Keratinocyte (primary cell): ENCODE measurements at regions not wholly inside any gene's neighbourhood (a gene's known extent, or its start where the extent isn't known, plus 50 kb on each side); places are given as distances from the start of the nearest gene placed in this dataset.

Source experiments
- DNase-seq: peaks from one replicate; pipeline ENCODE4 v3.0.0-alpha.2; 2011; ENCODE audit warnings: low read depth, missing footprints, low spot score
- FAIRE-seq: peaks from 2 replicates; lab custom pipeline; 2011; peaks lifted over from hg19 to GRCh38; lab: Jason Lieb, UNC
- H2AFZ ChIP-seq: 2 replicates; pipeline ENCODE4 v1.6.0; 2012; ENCODE audit warnings: low read length, control low read depth, inconsistent platforms; ENCODE audit not compliant: control insufficient read depth
- H3K27ac ChIP-seq: 2 replicates; pipeline ENCODE4 v1.5.1; 2011; ENCODE audit warnings: low read length; ENCODE audit not compliant: control insufficient read depth, insufficient read depth
- H3K27me3 ChIP-seq: 3 replicates; pipeline ENCODE4 v1.6.0; 2011; ENCODE audit warnings: low read length; ENCODE audit not compliant: control insufficient read depth, insufficient read depth; ENCODE audit errors: extremely low read depth
- H3K36me3 ChIP-seq, 2 experiments: 2 replicates in 1 of 2; 3 replicates in 1 of 2; pipeline ENCODE4 v1.5.1; 2011; ENCODE audit warnings: low read length in 2 of 2, mild to moderate bottlenecking in 1 of 2; ENCODE audit not compliant: control insufficient read depth in 2 of 2, insufficient read depth in 2 of 2; ENCODE audit errors: extremely low read depth in 1 of 2
- H3K4me1 ChIP-seq: 3 replicates; pipeline ENCODE4 v1.5.1; 2011; ENCODE audit warnings: low read length; ENCODE audit not compliant: control insufficient read depth, insufficient read depth; ENCODE audit errors: extremely low read depth
- H3K4me2 ChIP-seq: 3 replicates; pipeline ENCODE4 v1.6.0; 2011; ENCODE audit warnings: low read depth, low read length; ENCODE audit not compliant: control insufficient read depth, insufficient read depth; ENCODE audit errors: extremely low read depth
- H3K4me3 ChIP-seq, 3 experiments: fragments of 200-600 bp in 1 of 3; sonication (generic) in 1 of 3; 2 replicates in 2 of 3; 3 replicates in 1 of 3; pipeline ENCODE4 v1.5.1; 2011 to 2016; ENCODE audit warnings: low read length in 3 of 3, mild to moderate bottlenecking in 3 of 3, control low read depth in 2 of 3, inconsistent platforms in 1 of 3, low read depth in 1 of 3, mixed read lengths in 1 of 3, mixed run types in 1 of 3, moderate library complexity in 1 of 3; ENCODE audit not compliant: control insufficient read depth in 2 of 3, insufficient read depth in 2 of 3; ENCODE audit errors: extremely low read depth in 1 of 3
- H3K79me2 ChIP-seq: 2 replicates; pipeline ENCODE4 v1.6.0; 2012; ENCODE audit warnings: low read length; ENCODE audit not compliant: control insufficient read depth, insufficient read depth
- H3K9ac ChIP-seq: 3 replicates; pipeline ENCODE4 v1.6.0; 2011; ENCODE audit warnings: low read length; ENCODE audit not compliant: control insufficient read depth, insufficient read depth; ENCODE audit errors: extremely low read depth
- H3K9me1 ChIP-seq: 3 replicates; pipeline ENCODE4 v1.6.0; 2011; ENCODE audit warnings: low read length; ENCODE audit not compliant: control insufficient read depth, insufficient read depth; ENCODE audit errors: extremely low read depth
- H3K9me3 ChIP-seq: 2 replicates; pipeline ENCODE4 v1.5.1; 2012; ENCODE audit warnings: low read depth, low read length; ENCODE audit not compliant: control insufficient read depth
- H4K20me1 ChIP-seq: 3 replicates; pipeline ENCODE4 v1.6.0; 2011; ENCODE audit warnings: low read length; ENCODE audit not compliant: control insufficient read depth, insufficient read depth; ENCODE audit errors: extremely low read depth
- CTCF ChIP-seq, 3 experiments: IDR thresholded peaks in 1 of 3; conservative IDR thresholded peaks in 1 of 3; optimal IDR thresholded peaks in 1 of 3; 2 replicates in 2 of 3; 3 replicates in 1 of 3; pipeline versions ENCODE3 to v1.5.1; 2011; ENCODE audit warnings: low read length in 3 of 3, mild to moderate bottlenecking in 3 of 3, moderate library complexity in 2 of 3, control low read depth in 1 of 3, inconsistent platforms in 1 of 3; ENCODE audit not compliant: insufficient read depth in 2 of 3; ENCODE audit errors: extremely low read depth in 1 of 3
- EZH2 ChIP-seq: IDR thresholded peaks from one replicate; pipeline ENCODE4 v1.6.1; 2012; ENCODE audit warnings: inconsistent platforms, mild to moderate bottlenecking, low read length, moderate library complexity
- dilution Hi-C: fragments of 300-500 bp; cut with MboI; formaldehyde crosslinking; loops from one replicate; pipeline ENCODE4 v1.7.0; 2020; ENCODE audit warnings: low sequenced_read_pairs; ENCODE audit not compliant: extremely low pct_ligation_motif_present

GRCh38 chr18:68399721-68400120 is 315.2 kb downstream of the TMX3 start:
- Histone ChIP-seq H3K4me1 (peaks cover 9% of the 10 kb centered on the region), H3K79me2 (no peaks in the 10 kb centered on the region), H4K20me1 (no peaks in the 10 kb centered on the region), H2AFZ (no peak overlapping the region), H3K27me3 (no peaks in the 10 kb centered on the region), H3K36me3 (no peaks in the 10 kb centered on the region), H3K9ac (no peak overlapping the region), H3K4me3 (no peak overlapping the region), H3K4me2 (no peak overlapping the region), H3K9me3 (no peaks in the 10 kb centered on the region), H3K27ac (no peak overlapping the region), H3K9me1 (no peaks in the 10 kb centered on the region)
- FAIRE-seq (no peak), DNase-seq (no peak)
- dilution Hi-C loops = no loop called here
- TF ChIP-seq EZH2 (no peak), CTCF (optimal IDR thresholded peaks at IDR 0.05 in 1 of 3, IDR thresholded peaks at IDR 0.05 in 1 of 3, conservative IDR thresholded peaks at IDR 0.05 in 1 of 3; ENCODE audit: extremely low read depth in 1 of 3, insufficient read depth in 2 of 3, low read length in 3 of 3) (no peak)

- FAIRE-seq = peak; percentile 98
- no peak for TF ChIP-seq EZH2
- TF ChIP-seq CTCF (optimal IDR thresholded peaks at IDR 0.05 in 1 of 3, IDR thresholded peaks at IDR 0.05 in 1 of 3, conservative IDR thresholded peaks at IDR 0.05 in 1 of 3; ENCODE audit: extremely low read depth in 1 of 3, insufficient read depth in 2 of 3, low read length in 3 of 3) = no peak
- dilution Hi-C loops = no loop called here
- H3K36me3 ChIP-seq = no peaks in the 10 kb centered on the region
- H2AFZ ChIP-seq = peak overlapping the region; percentile 67
- H3K9ac ChIP-seq = no peak overlapping the region
- no peak overlapping the region for H3K27ac ChIP-seq
- no peaks in the 10 kb centered on the region for H3K9me3 ChIP-seq
- H3K79me2 ChIP-seq = no peaks in the 10 kb centered on the region
- no peaks in the 10 kb centered on the region for H4K20me1 ChIP-seq
- peaks cover 9% of the 10 kb centered on the region for H3K4me1 ChIP-seq
- no peaks in the 10 kb centered on the region for H3K9me1 ChIP-seq
- no peaks in the 10 kb centered on the region for H3K27me3 ChIP-seq
- H3K4me2 ChIP-seq = no peak overlapping the region
- H3K4me3 ChIP-seq = no peak overlapping the region
- no peak for DNase-seq
Observed at GRCh38 chr18:68397241-68398035, 317.5 kb downstream of the TMX3 start.
